GM23338 (cell line): ENCODE measurements at regions not wholly inside any gene's neighbourhood (a gene's known extent, or its start where the extent isn't known, plus 50 kb on each side); places are given as distances from the start of the nearest gene placed in this dataset.

Experiments
- ATAC-seq: fragments of 200-7000 bp; cut with Tn5 transposase; 3 replicates; pipeline ENCODE4 v1.9.1; 2020
- DNase-seq: peaks from one replicate; pipeline ENCODE4 v3.0.0-alpha.2; 2015; ENCODE audit warnings: low spot score
- H2AFZ ChIP-seq: fragments of 200-600 bp; sonication (generic); 2 replicates; pipeline ENCODE4 v1.8.0; 2016; ENCODE audit warnings: antibody characterized with exemption, mild to moderate bottlenecking, moderate library complexity
- H3F3A ChIP-seq: fragments of 200-600 bp; sonication (generic); replicated peaks from 2 replicates; pipeline ENCODE4 v1.8.0; 2017; ENCODE audit warnings: antibody characterized with exemption, mixed run types, low read depth
- H3K27ac ChIP-seq: fragments of 200-600 bp; sonication (generic); 2 replicates; pipeline ENCODE4 v1.6.1; 2016; ENCODE audit warnings: low read depth
- H3K27me3 ChIP-seq: fragments of 200-600 bp; sonication (generic); 2 replicates; pipeline ENCODE4 v1.8.0; 2016; ENCODE audit warnings: mild to moderate bottlenecking, mixed run types, moderate library complexity; ENCODE audit not compliant: insufficient read depth
- H3K36me3 ChIP-seq: fragments of 200-600 bp; sonication (generic); 2 replicates; pipeline ENCODE4 v1.8.0; 2016; ENCODE audit warnings: mild to moderate bottlenecking; ENCODE audit not compliant: insufficient read depth
- H3K4me1 ChIP-seq: fragments of 200-600 bp; sonication (generic); 2 replicates; pipeline ENCODE4 v1.8.0; 2016; ENCODE audit warnings: mild to moderate bottlenecking, moderate library complexity; ENCODE audit not compliant: insufficient read depth
- H3K4me2 ChIP-seq: fragments of 200-600 bp; sonication (generic); 2 replicates; pipeline ENCODE4 v1.7.1; 2017; ENCODE audit warnings: mixed run types
- H3K4me3 ChIP-seq: fragments of 200-600 bp; sonication (generic); 2 replicates; pipeline ENCODE4 v1.6.1; 2016; ENCODE audit warnings: mixed run types
- H3K79me2 ChIP-seq: fragments of 200-600 bp; sonication (generic); replicated peaks from 2 replicates; pipeline ENCODE4 v1.8.0; 2017; ENCODE audit warnings: mild to moderate bottlenecking; ENCODE audit not compliant: insufficient read depth
- H3K9me2 ChIP-seq: fragments of 200-600 bp; sonication (generic); 2 replicates; pipeline ENCODE4 v1.8.0; 2017; ENCODE audit not compliant: insufficient read depth
- H4K20me1 ChIP-seq: fragments of 200-600 bp; sonication (generic); replicated peaks from 2 replicates; pipeline ENCODE4 v1.8.0; 2017; ENCODE audit warnings: mild to moderate bottlenecking; ENCODE audit not compliant: insufficient read depth
- H3K27ac Mint-ChIP-seq: 2 replicates; pipeline ENCODE4 v1.8.0; 2020; ENCODE audit warnings: inconsistent platforms, mild to moderate bottlenecking, moderate library complexity, mixed read lengths
- H3K27me3 Mint-ChIP-seq: 3 replicates; pipeline ENCODE4 v1.8.0; 2022; ENCODE audit warnings: low read depth, mild to moderate bottlenecking, moderate library complexity, mixed read lengths, inconsistent platforms; ENCODE audit not compliant: insufficient read depth, poor library complexity
- H3K36me3 Mint-ChIP-seq: 3 replicates; pipeline ENCODE4 v1.8.0; 2021; ENCODE audit warnings: low read depth, mild to moderate bottlenecking, inconsistent platforms, moderate library complexity, mixed read lengths
- H3K4me1 Mint-ChIP-seq: 3 replicates; pipeline ENCODE4 v1.8.0; 2020; ENCODE audit warnings: mild to moderate bottlenecking, inconsistent platforms, mixed read lengths
- H3K4me3 Mint-ChIP-seq: 3 replicates; pipeline ENCODE4 v1.8.0; 2021; ENCODE audit warnings: moderate library complexity, mild to moderate bottlenecking, inconsistent platforms, mixed read lengths
- H3K9me3 Mint-ChIP-seq: 3 replicates; pipeline ENCODE4 v1.8.0; 2020; ENCODE audit warnings: moderate library complexity, mild to moderate bottlenecking, inconsistent platforms, mixed read lengths
- JUNB ChIP-seq: IDR thresholded peaks from one replicate; pipeline ENCODE4 v1.6.1; 2016; ENCODE audit warnings: antibody characterized with exemption; ENCODE audit not compliant: unreplicated experiment
- NANOG ChIP-seq: IDR thresholded peaks from 2 replicates; pipeline ENCODE4 v1.6.1; 2016; ENCODE audit warnings: antibody characterized with exemption, borderline replicate concordance
- STAT1 ChIP-seq: IDR thresholded peaks from one replicate; pipeline ENCODE4 v1.6.1; 2016; ENCODE audit warnings: antibody characterized with exemption; ENCODE audit not compliant: unreplicated experiment
- ZNF331 ChIP-seq: fragments of 250-450 bp; sonication (Bioruptor Pico); IDR thresholded peaks from 2 replicates; pipeline ENCODE4 v1.5.0; 2020; ENCODE audit warnings: low read depth, mild to moderate bottlenecking, moderate library complexity
- TF ChIP-seq, protein P1 (sequence below): IDR thresholded peaks from one replicate; pipeline ENCODE4 v1.6.1; 2018; ENCODE audit warnings: antibody characterized with exemption; ENCODE audit not compliant: unreplicated experiment
- TF ChIP-seq, protein P2 (sequence below): fragments of 250-450 bp; sonication (Bioruptor Pico); IDR thresholded peaks from 2 replicates; pipeline ENCODE4 v1.5.0; 2020; ENCODE audit warnings: mild to moderate bottlenecking, moderate library complexity
- TF ChIP-seq, protein P3 (sequence below): IDR thresholded peaks from 2 replicates; pipeline ENCODE4 v1.6.1; 2016; ENCODE audit warnings: antibody characterized with exemption

DNA sequence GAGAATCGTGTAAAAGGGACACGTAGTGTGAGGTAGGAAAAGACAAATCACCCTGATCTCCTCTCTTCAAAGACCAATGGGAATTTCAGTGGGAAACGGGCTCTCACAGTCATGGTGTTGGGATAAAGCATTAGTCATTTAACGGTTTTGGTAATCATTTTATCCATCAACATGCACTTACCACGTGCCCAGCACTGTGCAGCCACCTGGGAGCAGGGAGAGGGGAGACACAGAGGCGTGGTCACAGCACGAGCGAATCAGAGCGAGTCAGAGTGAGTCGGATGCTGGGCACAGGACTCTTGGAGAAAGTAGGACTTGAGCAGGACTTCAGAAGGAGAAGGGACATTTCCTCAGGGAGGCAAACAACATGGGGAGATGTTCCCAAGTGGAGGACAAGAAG, 130.8 kb downstream of the MINAR1 start:
- H4K20me1 ChIP-seq = no peaks in the 10 kb centered on the region
- peaks cover 5% of the 10 kb centered on the region; the same call in 1 of the 3 replicates for H3K9me3 Mint-ChIP-seq
- H3K4me2 ChIP-seq = no peak overlapping the region
- H3K27me3 ChIP-seq = no peaks in the 10 kb centered on the region
- H3K4me3 ChIP-seq = no peak overlapping the region
- no peaks in the 10 kb centered on the region; the same call in 2 of the 3 replicates for H3K36me3 Mint-ChIP-seq
- peaks cover 2% of the 10 kb centered on the region for H3K27me3 Mint-ChIP-seq
- no peak for ATAC-seq
- no peak overlapping the region for H3K27ac Mint-ChIP-seq
- no peak overlapping the region for H3K4me3 Mint-ChIP-seq
- no peaks in the 10 kb centered on the region for H3K36me3 ChIP-seq
- peak overlapping the region; percentile 91; the same call in 1 of the 2 replicates for H2AFZ ChIP-seq
- no peaks in the 10 kb centered on the region for H3F3A ChIP-seq
- H3K4me1 ChIP-seq = no peaks in the 10 kb centered on the region
- no peak overlapping the region for H3K27ac ChIP-seq
- H3K4me1 Mint-ChIP-seq = no peaks in the 10 kb centered on the region
- no peaks in the 10 kb centered on the region for H3K79me2 ChIP-seq
- H3K9me2 ChIP-seq = no peaks in the 10 kb centered on the region
- no peak for DNase-seq
- no peak for TF ChIP-seq STAT1
- TF ChIP-seq JUNB = no peak
- no peak for TF ChIP-seq ZNF331 (CRISPR knock-in tag)
- TF ChIP-seq, protein P1, sequence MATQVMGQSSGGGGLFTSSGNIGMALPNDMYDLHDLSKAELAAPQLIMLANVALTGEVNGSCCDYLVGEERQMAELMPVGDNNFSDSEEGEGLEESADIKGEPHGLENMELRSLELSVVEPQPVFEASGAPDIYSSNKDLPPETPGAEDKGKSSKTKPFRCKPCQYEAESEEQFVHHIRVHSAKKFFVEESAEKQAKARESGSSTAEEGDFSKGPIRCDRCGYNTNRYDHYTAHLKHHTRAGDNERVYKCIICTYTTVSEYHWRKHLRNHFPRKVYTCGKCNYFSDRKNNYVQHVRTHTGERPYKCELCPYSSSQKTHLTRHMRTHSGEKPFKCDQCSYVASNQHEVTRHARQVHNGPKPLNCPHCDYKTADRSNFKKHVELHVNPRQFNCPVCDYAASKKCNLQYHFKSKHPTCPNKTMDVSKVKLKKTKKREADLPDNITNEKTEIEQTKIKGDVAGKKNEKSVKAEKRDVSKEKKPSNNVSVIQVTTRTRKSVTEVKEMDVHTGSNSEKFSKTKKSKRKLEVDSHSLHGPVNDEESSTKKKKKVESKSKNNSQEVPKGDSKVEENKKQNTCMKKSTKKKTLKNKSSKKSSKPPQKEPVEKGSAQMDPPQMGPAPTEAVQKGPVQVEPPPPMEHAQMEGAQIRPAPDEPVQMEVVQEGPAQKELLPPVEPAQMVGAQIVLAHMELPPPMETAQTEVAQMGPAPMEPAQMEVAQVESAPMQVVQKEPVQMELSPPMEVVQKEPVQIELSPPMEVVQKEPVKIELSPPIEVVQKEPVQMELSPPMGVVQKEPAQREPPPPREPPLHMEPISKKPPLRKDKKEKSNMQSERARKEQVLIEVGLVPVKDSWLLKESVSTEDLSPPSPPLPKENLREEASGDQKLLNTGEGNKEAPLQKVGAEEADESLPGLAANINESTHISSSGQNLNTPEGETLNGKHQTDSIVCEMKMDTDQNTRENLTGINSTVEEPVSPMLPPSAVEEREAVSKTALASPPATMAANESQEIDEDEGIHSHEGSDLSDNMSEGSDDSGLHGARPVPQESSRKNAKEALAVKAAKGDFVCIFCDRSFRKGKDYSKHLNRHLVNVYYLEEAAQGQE = no peak

DNA sequence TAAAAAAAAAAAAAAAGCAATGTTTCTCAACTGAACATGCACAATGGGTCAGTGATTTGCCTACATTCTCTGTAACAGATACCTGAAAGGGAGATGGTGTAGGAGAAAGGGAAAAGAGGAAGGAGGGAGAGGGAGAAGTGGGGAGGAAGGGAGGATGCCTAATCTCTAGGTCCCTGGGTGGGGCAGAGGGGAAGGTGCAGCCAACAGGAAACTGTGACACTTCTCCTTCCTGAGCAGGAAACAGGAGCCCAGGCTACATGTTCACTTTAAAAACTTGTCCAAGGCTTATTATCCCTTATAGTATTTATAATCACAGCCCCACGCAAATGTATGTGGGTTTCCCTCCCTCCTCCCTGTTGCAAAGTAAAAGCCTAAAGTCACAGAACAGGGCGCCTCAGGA, 137.9 kb downstream of the MINAR1 start:
- no peaks in the 10 kb centered on the region for H3K36me3 Mint-ChIP-seq
- no peak overlapping the region for H3K27ac Mint-ChIP-seq
- ATAC-seq (no peak), DNase-seq (no peak)
- Histone ChIP-seq H3K36me3 (no peaks in the 10 kb centered on the region; the same call in 1 of the 2 replicates), H2AFZ (no peak overlapping the region), H3K79me2 (no peaks in the 10 kb centered on the region), H4K20me1 (no peaks in the 10 kb centered on the region), H3F3A (no peaks in the 10 kb centered on the region), H3K27me3 (no peaks in the 10 kb centered on the region), H3K4me2 (no peak overlapping the region), H3K4me1 (no peaks in the 10 kb centered on the region), H3K27ac (no peak overlapping the region), H3K4me3 (no peak overlapping the region), H3K9me2 (no peaks in the 10 kb centered on the region; the same call in 1 of the 2 replicates)
- no peak overlapping the region for H3K4me3 Mint-ChIP-seq
- peaks cover 4% of the 10 kb centered on the region; the same call in 2 of the 3 replicates for H3K9me3 Mint-ChIP-seq
- no peaks in the 10 kb centered on the region for H3K27me3 Mint-ChIP-seq
- no peaks in the 10 kb centered on the region for H3K4me1 Mint-ChIP-seq
- TF ChIP-seq, protein P1 = no peak
- TF ChIP-seq, protein P2, sequence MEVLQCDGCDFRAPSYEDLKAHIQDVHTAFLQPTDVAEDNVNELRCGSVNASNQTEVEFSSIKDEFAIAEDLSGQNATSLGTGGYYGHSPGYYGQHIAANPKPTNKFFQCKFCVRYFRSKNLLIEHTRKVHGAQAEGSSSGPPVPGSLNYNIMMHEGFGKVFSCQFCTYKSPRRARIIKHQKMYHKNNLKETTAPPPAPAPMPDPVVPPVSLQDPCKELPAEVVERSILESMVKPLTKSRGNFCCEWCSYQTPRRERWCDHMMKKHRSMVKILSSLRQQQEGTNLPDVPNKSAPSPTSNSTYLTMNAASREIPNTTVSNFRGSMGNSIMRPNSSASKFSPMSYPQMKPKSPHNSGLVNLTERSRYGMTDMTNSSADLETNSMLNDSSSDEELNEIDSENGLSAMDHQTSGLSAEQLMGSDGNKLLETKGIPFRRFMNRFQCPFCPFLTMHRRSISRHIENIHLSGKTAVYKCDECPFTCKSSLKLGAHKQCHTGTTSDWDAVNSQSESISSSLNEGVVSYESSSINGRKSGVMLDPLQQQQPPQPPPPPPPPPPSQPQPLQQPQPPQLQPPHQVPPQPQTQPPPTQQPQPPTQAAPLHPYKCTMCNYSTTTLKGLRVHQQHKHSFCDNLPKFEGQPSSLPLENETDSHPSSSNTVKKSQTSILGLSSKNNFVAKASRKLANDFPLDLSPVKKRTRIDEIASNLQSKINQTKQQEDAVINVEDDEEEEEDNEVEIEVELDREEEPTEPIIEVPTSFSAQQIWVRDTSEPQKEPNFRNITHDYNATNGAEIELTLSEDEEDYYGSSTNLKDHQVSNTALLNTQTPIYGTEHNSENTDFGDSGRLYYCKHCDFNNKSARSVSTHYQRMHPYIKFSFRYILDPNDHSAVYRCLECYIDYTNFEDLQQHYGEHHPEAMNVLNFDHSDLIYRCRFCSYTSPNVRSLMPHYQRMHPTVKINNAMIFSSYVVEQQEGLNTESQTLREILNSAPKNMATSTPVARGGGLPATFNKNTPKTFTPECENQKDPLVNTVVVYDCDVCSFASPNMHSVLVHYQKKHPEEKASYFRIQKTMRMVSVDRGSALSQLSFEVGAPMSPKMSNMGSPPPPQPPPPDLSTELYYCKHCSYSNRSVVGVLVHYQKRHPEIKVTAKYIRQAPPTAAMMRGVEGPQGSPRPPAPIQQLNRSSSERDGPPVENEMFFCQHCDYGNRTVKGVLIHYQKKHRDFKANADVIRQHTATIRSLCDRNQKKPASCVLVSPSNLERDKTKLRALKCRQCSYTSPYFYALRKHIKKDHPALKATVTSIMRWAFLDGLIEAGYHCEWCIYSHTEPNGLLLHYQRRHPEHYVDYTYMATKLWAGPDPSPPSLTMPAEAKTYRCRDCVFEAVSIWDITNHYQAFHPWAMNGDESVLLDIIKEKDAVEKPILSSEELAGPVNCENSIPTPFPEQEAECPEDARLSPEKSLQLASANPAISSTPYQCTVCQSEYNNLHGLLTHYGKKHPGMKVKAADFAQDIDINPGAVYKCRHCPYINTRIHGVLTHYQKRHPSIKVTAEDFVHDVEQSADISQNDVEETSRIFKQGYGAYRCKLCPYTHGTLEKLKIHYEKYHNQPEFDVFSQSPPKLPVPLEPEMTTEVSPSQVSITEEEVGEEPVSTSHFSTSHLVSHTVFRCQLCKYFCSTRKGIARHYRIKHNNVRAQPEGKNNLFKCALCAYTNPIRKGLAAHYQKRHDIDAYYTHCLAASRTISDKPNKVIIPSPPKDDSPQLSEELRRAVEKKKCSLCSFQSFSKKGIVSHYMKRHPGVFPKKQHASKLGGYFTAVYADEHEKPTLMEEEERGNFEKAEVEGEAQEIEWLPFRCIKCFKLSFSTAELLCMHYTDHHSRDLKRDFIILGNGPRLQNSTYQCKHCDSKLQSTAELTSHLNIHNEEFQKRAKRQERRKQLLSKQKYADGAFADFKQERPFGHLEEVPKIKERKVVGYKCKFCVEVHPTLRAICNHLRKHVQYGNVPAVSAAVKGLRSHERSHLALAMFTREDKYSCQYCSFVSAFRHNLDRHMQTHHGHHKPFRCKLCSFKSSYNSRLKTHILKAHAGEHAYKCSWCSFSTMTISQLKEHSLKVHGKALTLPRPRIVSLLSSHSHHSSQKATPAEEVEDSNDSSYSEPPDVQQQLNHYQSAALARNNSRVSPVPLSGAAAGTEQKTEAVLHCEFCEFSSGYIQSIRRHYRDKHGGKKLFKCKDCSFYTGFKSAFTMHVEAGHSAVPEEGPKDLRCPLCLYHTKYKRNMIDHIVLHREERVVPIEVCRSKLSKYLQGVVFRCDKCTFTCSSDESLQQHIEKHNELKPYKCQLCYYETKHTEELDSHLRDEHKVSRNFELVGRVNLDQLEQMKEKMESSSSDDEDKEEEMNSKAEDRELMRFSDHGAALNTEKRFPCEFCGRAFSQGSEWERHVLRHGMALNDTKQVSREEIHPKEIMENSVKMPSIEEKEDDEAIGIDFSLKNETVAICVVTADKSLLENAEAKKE (CRISPR knock-in tag) = no peak
- TF ChIP-seq NANOG = no peak
- no peak for TF ChIP-seq STAT1
- TF ChIP-seq JUNB = no peak
- TF ChIP-seq, protein P3, sequence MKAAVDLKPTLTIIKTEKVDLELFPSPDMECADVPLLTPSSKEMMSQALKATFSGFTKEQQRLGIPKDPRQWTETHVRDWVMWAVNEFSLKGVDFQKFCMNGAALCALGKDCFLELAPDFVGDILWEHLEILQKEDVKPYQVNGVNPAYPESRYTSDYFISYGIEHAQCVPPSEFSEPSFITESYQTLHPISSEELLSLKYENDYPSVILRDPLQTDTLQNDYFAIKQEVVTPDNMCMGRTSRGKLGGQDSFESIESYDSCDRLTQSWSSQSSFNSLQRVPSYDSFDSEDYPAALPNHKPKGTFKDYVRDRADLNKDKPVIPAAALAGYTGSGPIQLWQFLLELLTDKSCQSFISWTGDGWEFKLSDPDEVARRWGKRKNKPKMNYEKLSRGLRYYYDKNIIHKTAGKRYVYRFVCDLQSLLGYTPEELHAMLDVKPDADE = no peak
